ENCODE measurements at regions not wholly inside any gene's neighbourhood (a gene's known extent, or its start where the extent isn't known, plus 50 kb on each side); places are given as distances from the start of the nearest gene placed in this dataset.

GRCh38 chr2:23213196-23213595, 171.8 kb upstream of the KLHL29 start:
- BruUV-seq (replicated peaks) = no TSS peak
- TF ChIP-seq CTCF (conservative IDR thresholded peaks at IDR 0.05; ENCODE audit: low read depth, low read length) = no peak
- TF ChIP-seq BHLHE40 (IDR thresholded peaks at IDR 0.05; ENCODE audit: low read depth, low read length) = no peak
- TF ChIP-seq USF2 (IDR thresholded peaks at IDR 0.05; ENCODE audit: low read depth, low read length) = no peak
- TF ChIP-seq MXI1 (IDR thresholded peaks at IDR 0.05; ENCODE audit: borderline replicate concordance, low read depth, low read length) = no peak
- ChIA-PET POLR2A (ENCODE audit: unreplicated experiment) (no interaction called here), CTCF (no interaction called here)
- H3K4me3 ChIP-seq (ENCODE audit: insufficient read depth, low read depth, low read length) = no peak overlapping the region
- no peak overlapping the region for H2AFZ ChIP-seq (replicated peaks; ENCODE audit: low read length, poor library complexity)
- H2BK120ac ChIP-seq (ENCODE audit: low read depth, low read length) = no peak overlapping the region
- H4K20me1 ChIP-seq (ENCODE audit: insufficient read depth, low read length) = no peaks in the 10 kb centered on the region
- H3K79me1 ChIP-seq (ENCODE audit: low read depth in 1 of 2, low read length in 2 of 2) = no peaks in the 10 kb centered on the region
- in situ Hi-C loops (cut with MboI; ENCODE audit: low sequenced_read_pairs) (no loop called here), intact Hi-C loops (cut with micrococcal nuclease) (no loop called here), dilution Hi-C loops (cut with HindIII; ENCODE audit: low sequenced_read_pairs, unreplicated experiment) (no loop called here)
- H2BK20ac ChIP-seq (ENCODE audit: low read depth, low read length) = no peak overlapping the region
- H2BK5ac ChIP-seq (ENCODE audit: low read depth, low read length, poor library complexity, severe bottlenecking) = no peak overlapping the region
- DNase-seq (no peak), ATAC-seq (ENCODE audit: low read depth) (no peak)
- no peak overlapping the region for H3K18ac ChIP-seq (ENCODE audit: low read depth, low read length)
- H3K9me3 ChIP-seq (ENCODE audit: control insufficient read depth, insufficient read depth, low read length) = no peaks in the 10 kb centered on the region
- H3K56ac ChIP-seq (ENCODE audit: extremely low read depth, insufficient read depth, low read length) = no peak overlapping the region
- H2AK5ac ChIP-seq (ENCODE audit: low read depth, low read length) = no peak overlapping the region
- no peak overlapping the region for H4K8ac ChIP-seq (ENCODE audit: low read depth in 2 of 2, low read length in 2 of 2)
- H2AK9ac ChIP-seq (replicated peaks; ENCODE audit: low read depth, low read length, poor library complexity) = no peak overlapping the region
- no peaks in the 10 kb centered on the region; the same call in 1 of the 2 replicates for H3K9me1 ChIP-seq (ENCODE audit: insufficient read depth, low read length)
- H3K23ac ChIP-seq (ENCODE audit: low read depth, low read length) = no peak overlapping the region
- H3K27ac ChIP-seq (ENCODE audit: insufficient read depth, low read length) = no peak overlapping the region
- H3K9ac ChIP-seq (ENCODE audit: low read depth, low read length) = no peak overlapping the region
- no peaks in the 10 kb centered on the region for H3K36me3 ChIP-seq (ENCODE audit: control insufficient read depth, insufficient read depth, low read length)
- H3K4me2 ChIP-seq (ENCODE audit: low read depth, low read length) = no peak overlapping the region
- WGBS, 2 experiments (ENCODE audit: extremely low coverage in 2 of 2, insufficient read length in 1 of 2) = no CpG with 5 or more reads among the region's 7 CpGs
- H3K4ac ChIP-seq (ENCODE audit: low read depth, low read length) = no peak overlapping the region
- H3K27me3 ChIP-seq (ENCODE audit: control insufficient read depth, insufficient read depth, low read length) = no peaks in the 10 kb centered on the region; the same call in 1 of the 2 replicates
- no peaks in the 10 kb centered on the region for H3K4me1 ChIP-seq (ENCODE audit: control insufficient read depth, insufficient read depth, low read length)
- H4K5ac ChIP-seq (ENCODE audit: low read depth, low read length) = no peak overlapping the region
- H3K14ac ChIP-seq (replicated peaks; ENCODE audit: low read depth, low read length) = no peak overlapping the region
- no peak overlapping the region for H2BK15ac ChIP-seq (ENCODE audit: low read depth, low read length)
- H4K91ac ChIP-seq (ENCODE audit: insufficient read depth, low read depth, low read length) = no peak overlapping the region

Measured in IMR-90 (cell line).